Transverse colon (tissue), 4 donors: ENCODE measurements at regions not wholly inside any gene's neighbourhood (a gene's known extent, or its start where the extent isn't known, plus 50 kb on each side); places are given as distances from the start of the nearest gene placed in this dataset.

Source experiments
- DNase-seq: peaks from one replicate; pipeline ENCODE4 v3.0.0-alpha.2; 2019
- H3K27ac ChIP-seq, 4 donors: fragments of 200-600 bp; sonication (generic); 2 replicates each; pipeline ENCODE4 v1.5.1; 2016 to 2018; ENCODE audit warnings: inconsistent platforms in 4 of 4
- H3K27me3 ChIP-seq: fragments of 200-600 bp; sonication (generic); 2 replicates; pipeline ENCODE4 v1.5.1; 2017; ENCODE audit warnings: inconsistent platforms
- H3K36me3 ChIP-seq, 4 donors: fragments of 200-600 bp; sonication (generic); 2 replicates each; pipeline ENCODE4 v1.5.1; 2017 to 2019; ENCODE audit warnings: inconsistent platforms in 4 of 4
- H3K4me1 ChIP-seq, 4 donors: fragments of 200-600 bp; sonication (generic); 2 replicates each; pipeline ENCODE4 v1.5.1; 2017 to 2020; ENCODE audit warnings: inconsistent platforms in 4 of 4
- H3K4me3 ChIP-seq, 4 donors: fragments of 200-600 bp; sonication (generic); 1 replicate in 1 of 4; 2 replicates in 3 of 4; pipeline versions ENCODE4 v1.5.1 to v1.6.1; 2017 to 2019; ENCODE audit warnings: inconsistent platforms in 4 of 4
- H3K9me3 ChIP-seq, 2 donors: fragments of 200-600 bp; sonication (generic); 2 replicates each; pipeline ENCODE4 v1.5.1; 2017 to 2019; ENCODE audit warnings: inconsistent platforms in 2 of 2
- EP300 ChIP-seq: sonication (generic); formaldehyde crosslinking; IDR thresholded peaks from one replicate; pipeline ENCODE4 v1.6.1; 2017; ENCODE audit warnings: antibody characterized with exemption, low read depth
- POLR2A ChIP-seq: fragments of 450-650 bp; IDR thresholded peaks from one replicate; pipeline ENCODE4 v1.6.1; 2016; ENCODE audit warnings: antibody characterized with exemption, mild to moderate bottlenecking, moderate library complexity
- POLR2AphosphoS5 ChIP-seq, 3 donors: sonication (generic); formaldehyde crosslinking; IDR thresholded peaks; one replicate each; pipeline ENCODE4 v1.6.1; 2016; ENCODE audit warnings: antibody characterized with exemption in 3 of 3
- WGBS, 2 donors: methylation state at CpG; one replicate each; pipeline ENCODE4 v1.1.5; 2018; ENCODE audit warnings: low coverage in 1 of 2; 5-methylcytosine and 5-hydroxymethylcytosine counted together
- in situ Hi-C, 4 donors: fragments of 200-750 bp; cut with MboI; loops; one replicate each; pipeline versions ENCODE4 v1.15.0 to v1.15.1; 2017; ENCODE audit warnings: low sequenced_read_pairs in 3 of 4, low pct_ligation_motif_present in 1 of 4, low pct_unique_long_range_greater_than_20kb in 1 of 4
- intact Hi-C: fragments of 100-400 bp; cut with DNase I; formaldehyde crosslinking; loops from one replicate; pipeline ENCODE4 v1.15.1; 2023; ENCODE audit warnings: low total_unique reads
- TF ChIP-seq, protein P1 (sequence below), 5 experiments: fragments of 200-600 bp in 3 of 5; fragments of 450-650 bp in 2 of 5; sonication (generic) in 3 of 5; IDR thresholded peaks; 1 replicate in 2 of 5; 2 replicates in 3 of 5; pipeline ENCODE4 v1.5.1; 2016 to 2017; ENCODE audit warnings: antibody characterized with exemption in 5 of 5, inconsistent platforms in 3 of 5, mild to moderate bottlenecking in 2 of 5, moderate library complexity in 1 of 5

DNA sequence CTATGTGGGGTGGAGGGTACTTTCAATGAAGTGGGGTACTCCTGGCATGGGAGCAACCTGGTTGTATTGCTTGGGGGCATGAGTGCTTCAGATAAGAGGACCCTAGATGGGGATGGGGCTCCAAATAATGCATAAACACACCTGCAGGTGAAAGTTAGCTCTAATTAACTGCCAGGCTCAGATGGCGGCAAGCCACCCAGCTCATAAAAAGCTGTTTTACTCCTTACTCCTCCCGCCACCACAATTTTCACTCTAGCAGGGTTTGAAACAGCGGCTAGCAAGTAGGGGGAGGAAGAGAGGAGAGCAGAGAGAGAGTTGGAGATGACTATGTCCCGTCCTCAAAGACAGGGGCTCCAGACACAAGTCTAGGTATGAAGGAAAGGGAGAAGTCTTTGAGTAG is 117.7 kb upstream of the WSCD1 start:
- Histone ChIP-seq H3K4me1 (peaks cover 0 to 4% (median 0%) of the 10 kb centered on the region in 4 donors), H3K4me3 (no peak overlapping the region), H3K27me3 (peaks cover 4% of the 10 kb centered on the region), H3K9me3 (no peaks in the 10 kb centered on the region), H3K36me3 (no peaks in the 10 kb centered on the region), H3K27ac (no peak overlapping the region)
- in situ Hi-C loops = no loop called here
- TF ChIP-seq, protein P1, sequence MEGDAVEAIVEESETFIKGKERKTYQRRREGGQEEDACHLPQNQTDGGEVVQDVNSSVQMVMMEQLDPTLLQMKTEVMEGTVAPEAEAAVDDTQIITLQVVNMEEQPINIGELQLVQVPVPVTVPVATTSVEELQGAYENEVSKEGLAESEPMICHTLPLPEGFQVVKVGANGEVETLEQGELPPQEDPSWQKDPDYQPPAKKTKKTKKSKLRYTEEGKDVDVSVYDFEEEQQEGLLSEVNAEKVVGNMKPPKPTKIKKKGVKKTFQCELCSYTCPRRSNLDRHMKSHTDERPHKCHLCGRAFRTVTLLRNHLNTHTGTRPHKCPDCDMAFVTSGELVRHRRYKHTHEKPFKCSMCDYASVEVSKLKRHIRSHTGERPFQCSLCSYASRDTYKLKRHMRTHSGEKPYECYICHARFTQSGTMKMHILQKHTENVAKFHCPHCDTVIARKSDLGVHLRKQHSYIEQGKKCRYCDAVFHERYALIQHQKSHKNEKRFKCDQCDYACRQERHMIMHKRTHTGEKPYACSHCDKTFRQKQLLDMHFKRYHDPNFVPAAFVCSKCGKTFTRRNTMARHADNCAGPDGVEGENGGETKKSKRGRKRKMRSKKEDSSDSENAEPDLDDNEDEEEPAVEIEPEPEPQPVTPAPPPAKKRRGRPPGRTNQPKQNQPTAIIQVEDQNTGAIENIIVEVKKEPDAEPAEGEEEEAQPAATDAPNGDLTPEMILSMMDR (IDR thresholded peaks at IDR 0.05) = no peak
- TF ChIP-seq POLR2A (no peak), EP300 (no peak)
- WGBS, 2 donors = 47 to 70% methylated on average over 2 to 4 of the region's 4 CpGs
- intact Hi-C loops = no loop called here
- peak; percentile 9 for DNase-seq

- no peaks in the 10 kb centered on the region for H3K36me3 ChIP-seq
- in situ Hi-C loops (no loop called here), intact Hi-C loops (no loop called here)
- WGBS, 2 donors = 83% methylated on average over 2 of the region's 2 CpGs; no CpG with 5 or more reads in 1 of the 2 donors
- no peaks in the 10 kb centered on the region for H3K27me3 ChIP-seq
- H3K4me3 ChIP-seq = no peak overlapping the region
- DNase-seq = no peak
- no peaks in the 10 kb centered on the region for H3K9me3 ChIP-seq
- no peak overlapping the region for H3K27ac ChIP-seq
- TF ChIP-seq, protein P1 (IDR thresholded peaks at IDR 0.05) = no peak
- peaks cover 0 to 4% (median 0%) of the 10 kb centered on the region in 4 donors for H3K4me1 ChIP-seq
Observed at GRCh38 chr17:5955764-5956163, 114.4 kb upstream of the WSCD1 start.

DNA sequence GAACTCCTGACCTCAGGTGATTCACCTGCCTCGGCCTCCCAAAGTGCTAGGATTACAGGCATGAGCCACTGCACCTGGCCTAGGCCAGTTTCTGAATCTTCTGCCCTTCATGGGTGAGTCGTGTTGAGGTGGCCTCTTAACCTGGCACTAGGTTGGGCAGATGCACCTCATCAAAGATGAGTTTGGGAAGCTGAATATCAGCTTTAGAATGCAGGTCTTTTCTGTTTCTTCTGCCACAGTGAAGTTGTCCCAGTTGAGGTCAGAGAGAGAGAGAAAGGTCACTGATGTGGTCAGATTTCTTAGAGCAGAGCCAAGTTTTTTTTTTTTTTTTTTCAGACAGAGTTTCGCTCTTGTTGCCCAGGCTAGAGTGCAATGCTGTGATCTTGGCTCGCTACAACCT is 111.3 kb upstream of the WSCD1 start:
- no peak for TF ChIP-seq POLR2A
- no peak for TF ChIP-seq POLR2AphosphoS5 (IDR thresholded peaks at IDR 0.05)
- TF ChIP-seq, protein P1 (IDR thresholded peaks at IDR 0.05) = no peak
- no peak for TF ChIP-seq EP300
- H3K4me1 ChIP-seq = no peaks in the 10 kb centered on the region
- WGBS, 2 donors = 69 to 83% methylated on average over 3 to 4 of the region's 4 CpGs
- in situ Hi-C loops (no loop called here), intact Hi-C loops (no loop called here)
- peaks cover 3% of the 10 kb centered on the region for H3K27me3 ChIP-seq
- H3K9me3 ChIP-seq = no peaks in the 10 kb centered on the region
- no peak overlapping the region for H3K4me3 ChIP-seq
- no peaks in the 10 kb centered on the region for H3K36me3 ChIP-seq
- no peak overlapping the region for H3K27ac ChIP-seq
- DNase-seq = no peak

GRCh38 chr17:5962371-5962770 is 107.8 kb upstream of the WSCD1 start:
- intact Hi-C loops = no loop called here
- Histone ChIP-seq H3K4me3 (no peak overlapping the region), H3K9me3 (no peaks in the 10 kb centered on the region), H3K27me3 (peaks cover 8% of the 10 kb centered on the region), H3K36me3 (no peaks in the 10 kb centered on the region), H3K4me1 (no peaks in the 10 kb centered on the region), H3K27ac (no peak overlapping the region)
- TF ChIP-seq POLR2AphosphoS5 (IDR thresholded peaks at IDR 0.05) = no peak
- TF ChIP-seq POLR2A = no peak
- no peak for TF ChIP-seq EP300
- TF ChIP-seq, protein P1 (IDR thresholded peaks at IDR 0.05) = no peak
- WGBS, 2 donors = 71 to 78% methylated on average over 4 of the region's 4 CpGs
- in situ Hi-C loops = no loop called here
- DNase-seq = no peak
